HepG2 (cell line): ENCODE measurements at regions not wholly inside any gene's neighbourhood (a gene's known extent, or its start where the extent isn't known, plus 50 kb on each side); places are given as distances from the start of the nearest gene placed in this dataset.

ENCODE experiments used
- FOXJ3 ChIP-seq: sonication (generic); formaldehyde crosslinking; IDR thresholded peaks from 2 replicates; pipeline ENCODE4 v1.4.0; 2020; ENCODE audit warnings: missing genetic modification reagents, mild to moderate bottlenecking, borderline replicate concordance
- FOXO1 ChIP-seq: sonication (generic); formaldehyde crosslinking; IDR thresholded peaks from 2 replicates; pipeline ENCODE4 v1.4.0; 2020; ENCODE audit warnings: missing genetic modification reagents
- GABPB1 ChIP-seq: IDR thresholded peaks from 2 replicates; pipeline ENCODE4 v1.6.1; 2016; ENCODE audit warnings: mild to moderate bottlenecking, missing genetic modification reagents, moderate library complexity, missing compliant biosample characterization
- GFI1 ChIP-seq: sonication (generic); formaldehyde crosslinking; IDR thresholded peaks from 2 replicates; pipeline ENCODE4 v1.5.0; 2020; ENCODE audit warnings: missing genetic modification reagents, mild to moderate bottlenecking, borderline replicate concordance
- HDAC2 ChIP-seq: sonication (generic); formaldehyde crosslinking; IDR thresholded peaks from 2 replicates; pipeline ENCODE4 v1.4.0; 2020; ENCODE audit warnings: missing genetic modification reagents
- HOXA3 ChIP-seq: sonication (generic); formaldehyde crosslinking; IDR thresholded peaks from 2 replicates; pipeline ENCODE4 v1.5.0; 2020; ENCODE audit warnings: missing genetic modification reagents
- NFE2 ChIP-seq: sonication (generic); formaldehyde crosslinking; IDR thresholded peaks from 2 replicates; pipeline ENCODE4 v1.4.0; 2020; ENCODE audit warnings: missing genetic modification reagents
- NFKB2 ChIP-seq: sonication (generic); formaldehyde crosslinking; IDR thresholded peaks from 2 replicates; pipeline ENCODE4 v1.4.0; 2020; ENCODE audit warnings: missing genetic modification reagents, borderline replicate concordance
- PHF5A ChIP-seq: IDR thresholded peaks from one replicate; pipeline ENCODE4 v1.6.1; 2018; ENCODE audit warnings: low read depth, missing genetic modification reagents; ENCODE audit not compliant: unreplicated experiment
- SNRNP70 ChIP-seq: fragments of 200-400 bp; formaldehyde crosslinking; IDR thresholded peaks from 2 replicates; pipeline ENCODE4 v1.6.1; 2017; ENCODE audit warnings: mild to moderate bottlenecking, low read depth, low read length, moderate library complexity
- SP5 ChIP-seq: IDR thresholded peaks from 2 replicates; pipeline ENCODE4 v1.6.1; 2016; ENCODE audit warnings: low read depth, borderline replicate concordance
- TARDBP ChIP-seq: sonication (generic); formaldehyde crosslinking; IDR thresholded peaks from 2 replicates; pipeline ENCODE4 v1.8.0; 2022; ENCODE audit warnings: mild to moderate bottlenecking, missing genetic modification reagents
- TBX2 ChIP-seq: sonication (generic); formaldehyde crosslinking; IDR thresholded peaks from 2 replicates; pipeline ENCODE4 v1.5.0; 2020; ENCODE audit warnings: missing genetic modification reagents, mild to moderate bottlenecking, borderline replicate concordance
- ZIK1 ChIP-seq: sonication (generic); formaldehyde crosslinking; IDR thresholded peaks from 2 replicates; pipeline ENCODE4 v1.5.0; 2020; ENCODE audit warnings: mild to moderate bottlenecking, low read depth, missing genetic modification reagents, borderline replicate concordance
- ZNF546 ChIP-seq: sonication (generic); formaldehyde crosslinking; conservative IDR thresholded peaks from 2 replicates; pipeline ENCODE4 v1.8.1; 2023; ENCODE audit warnings: mild to moderate bottlenecking, missing genetic modification reagents
- ZNF773 ChIP-seq: sonication (generic); formaldehyde crosslinking; IDR thresholded peaks from 2 replicates; pipeline ENCODE4 v1.4.0; 2020; ENCODE audit warnings: missing genetic modification reagents, borderline replicate concordance
- TF ChIP-seq, protein P1 (sequence below): sonication (generic); formaldehyde crosslinking; conservative IDR thresholded peaks from 2 replicates; pipeline ENCODE4 v1.4.0; 2020; ENCODE audit warnings: mild to moderate bottlenecking, missing genetic modification reagents, moderate library complexity
- TF ChIP-seq, protein P2 (sequence below): IDR thresholded peaks from 2 replicates; pipeline ENCODE4 v1.6.1; 2016; ENCODE audit warnings: mild to moderate bottlenecking, missing biosample characterization, missing genetic modification reagents
- TF ChIP-seq, protein P3 (sequence below): IDR thresholded peaks from 2 replicates; pipeline ENCODE4 v1.6.1; 2016; ENCODE audit warnings: missing compliant biosample characterization, missing genetic modification reagents, borderline replicate concordance
- TF ChIP-seq, protein P4 (sequence below): sonication (generic); formaldehyde crosslinking; IDR thresholded peaks from 2 replicates; pipeline ENCODE4 v1.9.0; 2021; ENCODE audit warnings: missing genetic modification reagents, mild to moderate bottlenecking, borderline replicate concordance
- TF ChIP-seq, protein P5 (sequence below): fragments of 450-650 bp; IDR thresholded peaks from 2 replicates; pipeline ENCODE4 v1.6.1; 2017
- TF ChIP-seq, protein P6 (sequence below): IDR thresholded peaks from 2 replicates; pipeline ENCODE4 v1.6.1; 2016; ENCODE audit warnings: low read depth, borderline replicate concordance

DNA sequence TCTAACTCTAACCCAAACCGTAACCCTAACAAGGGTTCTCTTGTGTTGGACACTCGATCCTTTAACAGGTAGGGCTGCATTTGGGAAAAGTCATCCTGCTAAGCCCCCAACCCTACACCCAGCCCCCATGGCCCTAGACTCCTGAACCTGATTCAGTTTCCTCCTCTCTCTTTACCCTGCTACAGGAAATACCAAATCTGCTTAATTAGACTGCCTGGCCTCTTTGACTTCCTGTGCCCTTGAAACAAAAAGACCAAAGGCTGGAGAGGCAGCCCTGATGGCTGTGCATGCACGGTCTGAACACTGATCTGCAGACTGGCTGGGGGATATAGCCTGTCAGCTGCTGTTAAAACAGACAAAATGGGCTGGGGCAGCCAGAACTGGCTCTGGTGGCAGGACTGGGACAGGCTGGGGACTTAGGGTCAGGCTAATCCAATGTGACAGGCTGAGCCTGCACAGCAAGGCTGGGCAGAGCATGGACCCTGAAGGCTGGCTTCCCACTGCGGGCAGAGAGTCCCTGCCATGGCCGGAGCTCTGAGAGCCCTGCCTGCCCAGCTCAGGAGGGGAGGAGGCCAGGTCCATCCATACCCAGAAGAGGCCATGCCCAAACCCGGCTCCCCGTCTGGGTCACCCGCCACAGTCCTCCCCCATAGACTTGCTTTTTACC lies 51.0 kb upstream of the MSMB start (continued):
- TF ChIP-seq, protein P1, sequence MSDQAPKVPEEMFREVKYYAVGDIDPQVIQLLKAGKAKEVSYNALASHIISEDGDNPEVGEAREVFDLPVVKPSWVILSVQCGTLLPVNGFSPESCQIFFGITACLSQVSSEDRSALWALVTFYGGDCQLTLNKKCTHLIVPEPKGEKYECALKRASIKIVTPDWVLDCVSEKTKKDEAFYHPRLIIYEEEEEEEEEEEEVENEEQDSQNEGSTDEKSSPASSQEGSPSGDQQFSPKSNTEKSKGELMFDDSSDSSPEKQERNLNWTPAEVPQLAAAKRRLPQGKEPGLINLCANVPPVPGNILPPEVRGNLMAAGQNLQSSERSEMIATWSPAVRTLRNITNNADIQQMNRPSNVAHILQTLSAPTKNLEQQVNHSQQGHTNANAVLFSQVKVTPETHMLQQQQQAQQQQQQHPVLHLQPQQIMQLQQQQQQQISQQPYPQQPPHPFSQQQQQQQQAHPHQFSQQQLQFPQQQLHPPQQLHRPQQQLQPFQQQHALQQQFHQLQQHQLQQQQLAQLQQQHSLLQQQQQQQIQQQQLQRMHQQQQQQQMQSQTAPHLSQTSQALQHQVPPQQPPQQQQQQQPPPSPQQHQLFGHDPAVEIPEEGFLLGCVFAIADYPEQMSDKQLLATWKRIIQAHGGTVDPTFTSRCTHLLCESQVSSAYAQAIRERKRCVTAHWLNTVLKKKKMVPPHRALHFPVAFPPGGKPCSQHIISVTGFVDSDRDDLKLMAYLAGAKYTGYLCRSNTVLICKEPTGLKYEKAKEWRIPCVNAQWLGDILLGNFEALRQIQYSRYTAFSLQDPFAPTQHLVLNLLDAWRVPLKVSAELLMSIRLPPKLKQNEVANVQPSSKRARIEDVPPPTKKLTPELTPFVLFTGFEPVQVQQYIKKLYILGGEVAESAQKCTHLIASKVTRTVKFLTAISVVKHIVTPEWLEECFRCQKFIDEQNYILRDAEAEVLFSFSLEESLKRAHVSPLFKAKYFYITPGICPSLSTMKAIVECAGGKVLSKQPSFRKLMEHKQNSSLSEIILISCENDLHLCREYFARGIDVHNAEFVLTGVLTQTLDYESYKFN = peak; percentile 92
- TF ChIP-seq TARDBP (CRISPR knock-in tag) = peak; percentile 61
- TF ChIP-seq ZNF546 (CRISPR knock-in tag) = no peak
- TF ChIP-seq, protein P2, sequence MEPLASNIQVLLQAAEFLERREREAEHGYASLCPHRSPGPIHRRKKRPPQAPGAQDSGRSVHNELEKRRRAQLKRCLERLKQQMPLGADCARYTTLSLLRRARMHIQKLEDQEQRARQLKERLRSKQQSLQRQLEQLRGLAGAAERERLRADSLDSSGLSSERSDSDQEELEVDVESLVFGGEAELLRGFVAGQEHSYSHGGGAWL (CRISPR knock-in tag) = no peak
- TF ChIP-seq, protein P3, sequence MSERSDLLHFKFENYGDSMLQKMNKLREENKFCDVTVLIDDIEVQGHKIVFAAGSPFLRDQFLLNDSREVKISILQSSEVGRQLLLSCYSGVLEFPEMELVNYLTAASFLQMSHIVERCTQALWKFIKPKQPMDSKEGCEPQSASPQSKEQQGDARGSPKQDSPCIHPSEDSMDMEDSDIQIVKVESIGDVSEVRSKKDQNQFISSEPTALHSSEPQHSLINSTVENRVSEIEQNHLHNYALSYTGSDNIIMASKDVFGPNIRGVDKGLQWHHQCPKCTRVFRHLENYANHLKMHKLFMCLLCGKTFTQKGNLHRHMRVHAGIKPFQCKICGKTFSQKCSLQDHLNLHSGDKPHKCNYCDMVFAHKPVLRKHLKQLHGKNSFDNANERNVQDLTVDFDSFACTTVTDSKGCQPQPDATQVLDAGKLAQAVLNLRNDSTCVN (CRISPR knock-in tag) = no peak
- TF ChIP-seq SNRNP70 = no peak
- TF ChIP-seq GFI1 (CRISPR knock-in tag) = peak; percentile 31; the same call in 1 of the 2 replicates
- TF ChIP-seq SP5 (CRISPR knock-in tag) = no peak
- TF ChIP-seq NFE2 (CRISPR knock-in tag) = no peak
- TF ChIP-seq, protein P4, sequence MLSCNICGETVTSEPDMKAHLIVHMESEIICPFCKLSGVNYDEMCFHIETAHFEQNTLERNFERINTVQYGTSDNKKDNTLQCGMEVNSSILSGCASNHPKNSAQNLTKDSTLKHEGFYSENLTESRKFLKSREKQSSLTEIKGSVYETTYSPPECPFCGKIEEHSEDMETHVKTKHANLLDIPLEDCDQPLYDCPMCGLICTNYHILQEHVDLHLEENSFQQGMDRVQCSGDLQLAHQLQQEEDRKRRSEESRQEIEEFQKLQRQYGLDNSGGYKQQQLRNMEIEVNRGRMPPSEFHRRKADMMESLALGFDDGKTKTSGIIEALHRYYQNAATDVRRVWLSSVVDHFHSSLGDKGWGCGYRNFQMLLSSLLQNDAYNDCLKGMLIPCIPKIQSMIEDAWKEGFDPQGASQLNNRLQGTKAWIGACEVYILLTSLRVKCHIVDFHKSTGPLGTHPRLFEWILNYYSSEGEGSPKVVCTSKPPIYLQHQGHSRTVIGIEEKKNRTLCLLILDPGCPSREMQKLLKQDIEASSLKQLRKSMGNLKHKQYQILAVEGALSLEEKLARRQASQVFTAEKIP = no peak
- no peak for TF ChIP-seq NFKB2 (CRISPR knock-in tag)
- TF ChIP-seq, protein P5, sequence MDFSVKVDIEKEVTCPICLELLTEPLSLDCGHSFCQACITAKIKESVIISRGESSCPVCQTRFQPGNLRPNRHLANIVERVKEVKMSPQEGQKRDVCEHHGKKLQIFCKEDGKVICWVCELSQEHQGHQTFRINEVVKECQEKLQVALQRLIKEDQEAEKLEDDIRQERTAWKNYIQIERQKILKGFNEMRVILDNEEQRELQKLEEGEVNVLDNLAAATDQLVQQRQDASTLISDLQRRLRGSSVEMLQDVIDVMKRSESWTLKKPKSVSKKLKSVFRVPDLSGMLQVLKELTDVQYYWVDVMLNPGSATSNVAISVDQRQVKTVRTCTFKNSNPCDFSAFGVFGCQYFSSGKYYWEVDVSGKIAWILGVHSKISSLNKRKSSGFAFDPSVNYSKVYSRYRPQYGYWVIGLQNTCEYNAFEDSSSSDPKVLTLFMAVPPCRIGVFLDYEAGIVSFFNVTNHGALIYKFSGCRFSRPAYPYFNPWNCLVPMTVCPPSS = no peak
- peak; percentile 74; the same call in 1 of the 2 replicates for TF ChIP-seq TBX2 (CRISPR knock-in tag)
- TF ChIP-seq FOXJ3 = no peak
- peak; percentile 44; the same call in 1 of the 2 replicates for TF ChIP-seq GABPB1
- TF ChIP-seq HDAC2 (CRISPR knock-in tag) = peak; percentile 50; the same call in 1 of the 2 replicates
- TF ChIP-seq PHF5A = no peak
- TF ChIP-seq, protein P6, sequence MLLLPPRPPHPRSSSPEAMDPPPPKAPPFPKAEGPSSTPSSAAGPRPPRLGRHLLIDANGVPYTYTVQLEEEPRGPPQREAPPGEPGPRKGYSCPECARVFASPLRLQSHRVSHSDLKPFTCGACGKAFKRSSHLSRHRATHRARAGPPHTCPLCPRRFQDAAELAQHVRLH (CRISPR knock-in tag) = no peak
- TF ChIP-seq FOXO1 (CRISPR knock-in tag) = peak; percentile 14; the same call in 1 of the 2 replicates
- no peak for TF ChIP-seq ZIK1
- peak; percentile 49; the same call in 1 of the 2 replicates for TF ChIP-seq HOXA3 (CRISPR knock-in tag)
- no peak for TF ChIP-seq ZNF773
